Ishikawa (cell line): ENCODE measurements at regions not wholly inside any gene's neighbourhood (a gene's known extent, or its start where the extent isn't known, plus 50 kb on each side); places are given as distances from the start of the nearest gene placed in this dataset.

Experiments
- CEBPB ChIP-seq: IDR thresholded peaks from 2 replicates; pipeline ENCODE4 v1.6.1; 2012
- CREB1 ChIP-seq: IDR thresholded peaks from 2 replicates; pipeline ENCODE4 v1.6.1; 2012; ENCODE audit warnings: low read depth
- EGR1 ChIP-seq: IDR thresholded peaks from 2 replicates; pipeline ENCODE4 v1.6.1; 2012
- EP300 ChIP-seq: IDR thresholded peaks from 2 replicates; pipeline ENCODE4 v1.6.1; 2012; ENCODE audit warnings: borderline replicate concordance
- FOXM1 ChIP-seq: IDR thresholded peaks from 2 replicates; pipeline ENCODE4 v1.6.1; 2012; ENCODE audit warnings: low read depth, borderline replicate concordance
- NFIC ChIP-seq: IDR thresholded peaks from 2 replicates; pipeline ENCODE4 v1.6.1; 2012
- RAD21 ChIP-seq: IDR thresholded peaks from 2 replicates; pipeline ENCODE4 v1.6.1; 2012; ENCODE audit warnings: low read depth
- TAF1 ChIP-seq: IDR thresholded peaks from 2 replicates; pipeline ENCODE4 v1.6.1; 2012; ENCODE audit warnings: low read depth, mild to moderate bottlenecking
- TCF12 ChIP-seq: IDR thresholded peaks from 2 replicates; pipeline ENCODE4 v1.6.1; 2012; ENCODE audit warnings: low read depth
- TEAD4 ChIP-seq: IDR thresholded peaks from 2 replicates; pipeline ENCODE4 v1.6.1; 2012
- YY1 ChIP-seq: IDR thresholded peaks from 2 replicates; pipeline ENCODE4 v1.6.1; 2012; ENCODE audit warnings: low read depth
- ZBTB7A ChIP-seq: IDR thresholded peaks from 2 replicates; pipeline ENCODE4 v1.6.1; 2012; ENCODE audit warnings: low read depth
- TF ChIP-seq, protein P1 (sequence below): IDR thresholded peaks from 2 replicates; pipeline ENCODE4 v1.6.1; 2012; ENCODE audit warnings: low read depth, mild to moderate bottlenecking
- TF ChIP-seq, protein P2 (sequence below): IDR thresholded peaks from 2 replicates; pipeline ENCODE4 v1.6.1; 2012
- TF ChIP-seq, protein P3 (sequence below): IDR thresholded peaks from 2 replicates; pipeline ENCODE4 v1.6.1; 2012

DNA sequence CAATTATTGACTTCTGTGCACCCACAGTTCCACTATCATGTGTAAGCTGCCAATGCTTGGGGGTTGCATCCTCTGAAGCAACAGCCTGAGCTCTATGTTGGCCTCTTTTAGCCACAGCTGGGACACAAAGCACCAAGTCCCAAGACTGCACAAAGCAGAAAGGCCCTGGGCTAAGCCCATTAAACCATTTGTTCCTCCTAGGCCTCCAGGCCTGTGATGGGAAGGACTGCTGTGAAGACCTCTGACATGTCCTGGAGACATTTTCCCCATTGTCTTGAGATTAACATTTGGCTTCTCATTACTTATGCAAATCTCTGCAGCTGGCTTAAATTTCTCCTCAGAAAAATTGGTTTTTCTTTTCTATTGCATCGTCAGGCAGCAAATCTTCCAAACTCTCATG is 123.7 kb upstream of the DEPDC1 start:
- TF ChIP-seq TEAD4 (no peak), ZBTB7A (no peak), EP300 (no peak), TAF1 (no peak), NFIC (no peak), RAD21 (no peak), EGR1 (no peak), CREB1 (no peak), YY1 (no peak), FOXM1 (no peak)
- TF ChIP-seq, protein P1, sequence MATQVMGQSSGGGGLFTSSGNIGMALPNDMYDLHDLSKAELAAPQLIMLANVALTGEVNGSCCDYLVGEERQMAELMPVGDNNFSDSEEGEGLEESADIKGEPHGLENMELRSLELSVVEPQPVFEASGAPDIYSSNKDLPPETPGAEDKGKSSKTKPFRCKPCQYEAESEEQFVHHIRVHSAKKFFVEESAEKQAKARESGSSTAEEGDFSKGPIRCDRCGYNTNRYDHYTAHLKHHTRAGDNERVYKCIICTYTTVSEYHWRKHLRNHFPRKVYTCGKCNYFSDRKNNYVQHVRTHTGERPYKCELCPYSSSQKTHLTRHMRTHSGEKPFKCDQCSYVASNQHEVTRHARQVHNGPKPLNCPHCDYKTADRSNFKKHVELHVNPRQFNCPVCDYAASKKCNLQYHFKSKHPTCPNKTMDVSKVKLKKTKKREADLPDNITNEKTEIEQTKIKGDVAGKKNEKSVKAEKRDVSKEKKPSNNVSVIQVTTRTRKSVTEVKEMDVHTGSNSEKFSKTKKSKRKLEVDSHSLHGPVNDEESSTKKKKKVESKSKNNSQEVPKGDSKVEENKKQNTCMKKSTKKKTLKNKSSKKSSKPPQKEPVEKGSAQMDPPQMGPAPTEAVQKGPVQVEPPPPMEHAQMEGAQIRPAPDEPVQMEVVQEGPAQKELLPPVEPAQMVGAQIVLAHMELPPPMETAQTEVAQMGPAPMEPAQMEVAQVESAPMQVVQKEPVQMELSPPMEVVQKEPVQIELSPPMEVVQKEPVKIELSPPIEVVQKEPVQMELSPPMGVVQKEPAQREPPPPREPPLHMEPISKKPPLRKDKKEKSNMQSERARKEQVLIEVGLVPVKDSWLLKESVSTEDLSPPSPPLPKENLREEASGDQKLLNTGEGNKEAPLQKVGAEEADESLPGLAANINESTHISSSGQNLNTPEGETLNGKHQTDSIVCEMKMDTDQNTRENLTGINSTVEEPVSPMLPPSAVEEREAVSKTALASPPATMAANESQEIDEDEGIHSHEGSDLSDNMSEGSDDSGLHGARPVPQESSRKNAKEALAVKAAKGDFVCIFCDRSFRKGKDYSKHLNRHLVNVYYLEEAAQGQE, result no peak
- TF ChIP-seq, protein P2, sequence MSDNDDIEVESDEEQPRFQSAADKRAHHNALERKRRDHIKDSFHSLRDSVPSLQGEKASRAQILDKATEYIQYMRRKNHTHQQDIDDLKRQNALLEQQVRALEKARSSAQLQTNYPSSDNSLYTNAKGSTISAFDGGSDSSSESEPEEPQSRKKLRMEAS, result no peak
- TF ChIP-seq, protein P3, sequence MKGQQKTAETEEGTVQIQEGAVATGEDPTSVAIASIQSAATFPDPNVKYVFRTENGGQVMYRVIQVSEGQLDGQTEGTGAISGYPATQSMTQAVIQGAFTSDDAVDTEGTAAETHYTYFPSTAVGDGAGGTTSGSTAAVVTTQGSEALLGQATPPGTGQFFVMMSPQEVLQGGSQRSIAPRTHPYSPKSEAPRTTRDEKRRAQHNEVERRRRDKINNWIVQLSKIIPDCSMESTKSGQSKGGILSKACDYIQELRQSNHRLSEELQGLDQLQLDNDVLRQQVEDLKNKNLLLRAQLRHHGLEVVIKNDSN, result no peak

DNA sequence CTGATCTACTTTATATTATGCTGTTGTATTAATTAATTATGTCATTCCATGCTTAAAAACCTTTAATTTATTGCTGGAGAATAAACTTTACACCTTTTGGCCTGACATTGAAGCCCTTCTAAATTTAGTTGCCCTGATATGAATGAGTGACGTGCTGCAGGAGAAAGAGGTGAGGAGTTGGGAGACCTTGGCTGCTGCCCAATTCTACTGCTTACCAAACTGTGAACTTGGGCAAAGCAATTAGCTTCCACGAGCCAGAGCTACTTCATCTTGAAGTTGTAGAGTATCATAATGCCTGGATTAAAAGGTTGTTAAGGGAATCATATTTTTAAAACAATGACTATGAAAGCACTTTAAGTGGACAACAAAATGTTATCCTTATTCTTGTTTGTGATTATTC is 126.8 kb upstream of the DEPDC1 start:
- TF ChIP-seq EGR1, result no peak
- TF ChIP-seq NFIC, result 0 out of 2 replicates have a peak, but pooled peaks have one; percentile 12

DNA sequence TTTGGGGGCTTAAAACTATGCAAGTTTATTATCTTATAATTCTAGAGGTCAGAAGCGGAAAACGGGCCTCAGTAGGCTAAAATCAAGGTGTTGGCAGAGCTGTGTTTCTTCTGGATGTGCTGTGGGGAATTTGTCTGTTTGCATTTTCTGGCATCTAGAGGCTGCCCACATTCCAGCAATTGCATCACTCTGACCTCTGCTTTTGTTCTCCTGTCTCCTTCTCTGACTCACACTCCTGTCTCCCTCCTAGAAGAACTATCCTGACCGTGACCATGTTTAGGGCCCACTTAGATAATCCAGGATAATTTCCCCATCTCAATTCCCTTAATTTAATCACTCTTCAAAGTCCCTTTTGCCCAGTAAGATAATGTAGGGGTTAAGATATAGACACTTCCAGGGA is 127.4 kb upstream of the DEPDC1 start:
- TF ChIP-seq EGR1 (no peak), CREB1 (no peak), EP300 (no peak), CEBPB (0 out of 2 replicates have a peak, but pooled peaks have one; percentile 39), ZBTB7A (no peak), TCF12 (no peak), RAD21 (no peak), FOXM1 (no peak), TAF1 (no peak), TEAD4 (peak; percentile 47; the same call in 1 of the 2 replicates), YY1 (no peak), NFIC (no peak)
- TF ChIP-seq, protein P3, result no peak
- TF ChIP-seq, protein P2, result no peak
- TF ChIP-seq, protein P1, result no peak

DNA sequence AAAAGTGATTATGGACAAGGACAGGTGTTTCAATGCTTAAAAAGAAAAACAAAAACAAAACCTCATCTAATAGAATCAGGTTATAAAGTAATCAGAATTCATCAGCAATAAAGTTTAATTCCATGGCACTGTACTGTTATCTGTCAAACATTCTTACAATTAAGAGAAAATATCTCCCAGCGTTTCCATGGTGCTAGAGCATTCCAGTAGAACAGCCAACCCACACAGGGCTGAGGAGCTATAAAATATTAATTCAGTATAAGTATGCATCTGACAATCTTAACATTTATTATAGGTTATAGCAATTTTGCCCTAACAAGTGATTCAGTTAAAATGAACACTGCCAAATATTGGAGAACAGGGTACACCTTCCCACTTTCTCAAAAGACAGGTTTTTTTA is 128.7 kb upstream of the DEPDC1 start:
- TF ChIP-seq ZBTB7A (no peak), EP300 (no peak), CREB1 (no peak), EGR1 (no peak), TEAD4 (no peak), CEBPB (no peak)
- TF ChIP-seq, protein P2, result no peak

DNA sequence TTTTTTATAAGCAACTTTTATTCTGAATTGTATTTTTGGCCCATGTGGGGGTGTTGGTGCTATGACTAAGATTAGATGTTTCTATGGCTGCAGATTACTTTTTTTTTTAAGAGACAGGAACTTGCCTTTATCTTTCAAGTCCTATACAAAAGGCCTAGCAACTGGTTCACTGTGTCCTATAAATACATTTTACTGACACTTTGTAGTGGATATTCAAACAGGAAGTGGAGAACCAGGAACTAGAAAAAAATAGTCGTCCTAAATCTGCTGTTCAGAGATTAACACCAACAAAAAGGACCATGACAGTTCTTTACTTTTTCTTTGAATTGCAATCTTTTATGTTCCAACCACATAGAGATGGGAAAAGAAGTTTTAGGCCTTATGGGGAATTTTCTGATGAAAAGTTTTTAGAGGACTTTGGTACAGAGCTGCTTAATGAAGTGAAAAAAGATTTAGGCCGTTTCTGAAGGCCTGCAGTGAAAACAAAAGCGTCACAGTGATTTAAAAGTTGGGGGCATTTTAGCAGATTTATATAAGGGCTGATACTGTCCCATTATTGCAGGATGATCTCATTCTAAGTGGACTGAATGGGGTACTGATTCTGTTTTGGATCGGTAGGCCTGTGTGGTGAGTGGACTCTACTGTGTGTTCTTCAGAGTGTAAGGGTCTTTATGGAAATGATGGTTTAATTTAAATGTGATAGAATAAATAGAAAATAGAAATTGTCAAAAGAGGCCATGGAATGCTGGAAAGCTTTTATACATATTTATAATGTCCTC is 136.4 kb upstream of the DEPDC1 start:
- TF ChIP-seq FOXM1, result no peak
- no peak for TF ChIP-seq TCF12
- no peak for TF ChIP-seq YY1
- TF ChIP-seq CEBPB, result no peak
- TF ChIP-seq TEAD4, result no peak

DNA sequence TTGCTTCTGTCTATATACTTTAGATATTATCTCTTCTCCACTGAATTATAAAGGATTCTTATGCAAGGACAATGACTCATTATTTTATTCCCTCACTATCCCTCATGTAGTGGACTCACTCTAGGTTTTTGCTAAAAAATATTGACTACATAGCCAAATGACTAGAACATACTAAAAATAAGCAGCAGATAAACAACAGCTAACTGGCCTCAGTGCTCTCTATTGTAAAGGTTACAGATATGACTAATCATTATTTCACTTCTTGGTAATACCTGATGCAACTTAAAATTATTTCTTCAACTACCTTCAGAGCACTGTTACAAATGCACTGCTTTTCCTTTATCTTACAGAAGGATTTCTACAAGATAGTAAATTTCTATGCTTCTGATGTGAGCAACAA is 147.6 kb upstream of the DEPDC1 start:
- TF ChIP-seq EP300 (no peak), FOXM1 (no peak), RAD21 (no peak), TCF12 (no peak), ZBTB7A (no peak), NFIC (no peak), CREB1 (no peak), TEAD4 (no peak), TAF1 (no peak), CEBPB (no peak), EGR1 (no peak), YY1 (no peak)
- TF ChIP-seq, protein P2, result no peak
- TF ChIP-seq, protein P1, result no peak
- TF ChIP-seq, protein P3, result no peak
